Neural progenitor cell (in vitro differentiated cells): ENCODE measurements at regions not wholly inside any gene's neighbourhood (a gene's known extent, or its start where the extent isn't known, plus 50 kb on each side); places are given as distances from the start of the nearest gene placed in this dataset.

ENCODE experiments used
- CTCF ChIP-seq: fragments of 200-600 bp; sonication (generic); IDR thresholded peaks from 2 replicates; pipeline ENCODE4 v1.5.1; 2017; ENCODE audit warnings: antibody characterized with exemption, mild to moderate bottlenecking
- EZH2 ChIP-seq: fragments of 200-600 bp; sonication (generic); IDR thresholded peaks from 2 replicates; pipeline ENCODE4 v1.6.1; 2017; ENCODE audit warnings: antibody characterized with exemption, mild to moderate bottlenecking, moderate library complexity
- EZH2phosphoT487 ChIP-seq: fragments of 200-600 bp; sonication (generic); IDR thresholded peaks from 2 replicates; pipeline ENCODE4 v1.6.1; 2017; ENCODE audit warnings: antibody characterized with exemption

GRCh38 chr19:28018499-28018898 lies 1194.5 kb downstream of the UQCRFS1 start:
- TF ChIP-seq EZH2 (no peak), CTCF (no peak), EZH2phosphoT487 (no peak)
